HG03442 (cell line): ENCODE measurements at regions not wholly inside any gene's neighbourhood (a gene's known extent, or its start where the extent isn't known, plus 50 kb on each side); places are given as distances from the start of the nearest gene placed in this dataset.
"Not testable (repeated sequence)": the region's sequence is repeated elsewhere in the genome, so short reads cannot be mapped to it uniquely, and the experiment has no call there.

ENCODE experiments used
- ATAC-seq: cut with Tn5 transposase; IDR thresholded peaks from one replicate; pipeline ENCODE4 v1.9.1; 2021; ENCODE audit warnings: mild to moderate bottlenecking, moderate library complexity; ENCODE audit not compliant: unreplicated experiment

GRCh38 chr3:30408105-30408557, 198.3 kb upstream of the TGFBR2 start:
- ATAC-seq, result no peak

GRCh38 chr3:30418443-30418842, 188.0 kb upstream of the TGFBR2 start:
- ATAC-seq, result no peak

DNA sequence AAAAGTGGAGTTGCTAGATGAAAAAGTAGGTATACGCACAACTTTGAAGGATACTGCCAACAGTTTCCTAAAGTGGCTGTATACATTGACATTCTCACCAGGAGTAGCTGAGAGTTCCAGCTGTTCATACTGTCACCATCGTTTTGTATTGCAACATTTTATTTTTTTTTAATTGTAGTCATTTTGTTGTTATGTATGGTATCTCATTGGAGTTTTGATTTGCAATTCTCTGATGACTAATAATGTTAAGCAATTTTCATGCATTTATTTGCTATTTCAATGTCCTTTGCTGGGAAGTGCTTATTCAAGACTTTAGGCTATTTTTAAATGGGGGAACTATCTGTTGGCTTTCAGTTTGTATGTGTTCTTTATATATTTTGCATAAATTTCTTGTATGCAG, 185.1 kb upstream of the TGFBR2 start:
- ATAC-seq, result no peak

- ATAC-seq, result no peak
These were observed 180.0 kb upstream of the TGFBR2 start for GRCh38 chr3:30426293-30426993.

GRCh38 chr3:30428251-30428650, 178.2 kb upstream of the TGFBR2 start:
- no peak for ATAC-seq

DNA sequence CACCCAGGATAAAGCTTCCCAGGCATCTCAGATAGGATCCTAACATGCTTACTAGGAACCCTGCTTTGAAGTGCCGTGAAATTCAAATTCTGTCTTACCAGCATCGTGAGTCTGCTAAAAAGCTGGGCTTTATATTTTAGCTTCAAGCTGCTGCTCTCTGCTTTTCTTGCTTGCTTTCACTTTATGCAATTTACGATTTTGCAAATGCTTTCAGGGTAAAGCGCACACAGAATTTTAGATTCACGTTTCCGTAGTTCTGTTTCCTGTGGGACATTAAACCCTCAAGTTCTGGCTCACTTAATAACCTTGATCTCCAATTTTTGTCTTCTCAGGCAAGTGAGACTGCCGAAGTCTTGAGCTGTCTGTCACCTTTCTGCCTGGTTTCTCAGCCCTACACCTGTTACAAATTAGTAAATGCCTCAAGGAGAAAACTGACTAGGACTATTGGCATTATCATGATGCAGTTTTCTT, 170.5 kb upstream of the TGFBR2 start:
- ATAC-seq, result no peak

DNA sequence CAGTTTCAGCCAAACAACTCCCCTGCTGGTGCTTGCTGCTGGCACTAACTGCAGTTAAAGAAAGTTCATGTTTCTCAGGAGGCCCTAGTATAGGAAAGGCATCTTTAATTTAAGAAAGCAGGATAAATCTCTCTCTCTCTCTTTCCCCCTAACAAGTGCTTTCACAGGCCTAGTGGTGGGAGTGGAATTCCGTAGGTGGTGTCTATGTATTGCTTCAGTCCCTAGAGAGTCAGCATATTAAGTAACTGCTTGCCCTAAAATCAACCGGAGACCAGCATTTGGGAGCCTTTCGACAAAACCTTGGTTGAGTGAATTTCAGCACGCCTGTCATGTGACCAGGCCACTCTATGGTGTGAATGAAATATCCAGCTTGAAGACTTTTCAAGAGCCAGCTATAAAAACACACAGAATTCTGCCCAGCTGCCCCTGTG, 169.2 kb upstream of the TGFBR2 start:
- ATAC-seq, result no peak

DNA sequence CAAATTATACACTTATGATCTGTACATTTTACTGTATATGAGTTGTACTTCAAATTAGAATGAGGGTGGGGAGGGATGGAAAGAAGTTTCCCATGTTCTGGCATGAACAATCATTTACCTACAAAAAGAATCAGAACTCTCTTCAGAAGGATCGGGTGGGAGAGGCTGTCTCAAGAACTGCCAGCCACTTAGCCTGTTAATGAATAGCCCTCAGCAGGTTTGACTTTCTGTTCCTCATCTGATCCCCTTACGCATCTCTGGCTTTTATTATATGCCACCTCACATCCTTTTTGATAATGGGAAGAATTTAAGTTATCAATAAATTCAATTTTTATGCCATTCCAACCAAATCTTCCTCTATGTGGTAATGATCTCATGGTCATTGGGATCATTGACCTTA, 168.3 kb upstream of the TGFBR2 start:
- no peak for ATAC-seq

GRCh38 chr3:30439451-30440053, 166.8 kb upstream of the TGFBR2 start:
- no peak for ATAC-seq

- no peak for ATAC-seq
These were observed 166.2 kb upstream of the TGFBR2 start for GRCh38 chr3:30440147-30440604.

DNA sequence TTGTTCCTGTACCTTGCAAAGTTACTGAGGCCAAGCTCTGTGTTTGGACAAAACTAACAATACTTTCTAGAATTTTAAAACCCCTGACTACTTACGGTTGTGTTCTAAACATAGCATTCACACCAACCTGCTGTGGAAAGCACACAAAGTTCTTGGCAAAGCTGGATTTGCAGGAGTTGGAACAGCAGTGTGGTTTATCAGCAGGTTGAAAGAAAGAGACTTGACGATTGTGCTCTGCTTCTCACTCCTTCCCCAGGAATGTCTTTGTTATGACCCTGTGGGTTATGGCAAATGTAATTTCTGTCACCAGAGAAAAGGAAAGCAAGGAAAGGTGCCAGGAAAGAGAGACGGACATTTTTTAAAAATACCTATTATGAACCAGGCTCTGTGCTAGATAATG, 165.5 kb upstream of the TGFBR2 start:
- ATAC-seq, result no peak

GRCh38 chr3:30443756-30444673, 162.4 kb upstream of the TGFBR2 start:
- ATAC-seq, result no peak

GRCh38 chr3:30448450-30449289, 157.7 kb upstream of the TGFBR2 start:
- no peak for ATAC-seq

- no peak for ATAC-seq
These were observed 157.1 kb upstream of the TGFBR2 start for GRCh38 chr3:30449290-30449632.

DNA sequence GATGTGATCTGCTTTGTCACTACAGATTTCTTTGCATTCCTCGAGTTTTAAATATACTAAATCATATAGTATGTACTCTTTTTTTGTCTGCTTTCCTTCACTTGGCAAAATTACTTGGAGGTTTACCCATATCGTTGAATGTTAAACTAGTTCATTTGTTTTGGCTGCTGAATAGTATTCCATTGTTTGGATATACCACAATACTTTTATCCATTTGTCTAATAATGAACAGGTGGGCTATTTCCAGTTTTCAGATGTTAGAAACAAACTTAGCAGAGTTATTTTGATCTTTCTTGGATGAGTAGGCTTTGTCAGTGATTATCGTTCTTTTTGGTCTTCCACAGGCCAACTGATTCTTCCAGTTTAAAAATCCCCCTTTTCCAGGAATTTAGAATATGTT, 154.0 kb upstream of the TGFBR2 start:
- ATAC-seq, result no peak

GRCh38 chr3:30453360-30454039, 152.9 kb upstream of the TGFBR2 start:
- ATAC-seq, result no peak

DNA sequence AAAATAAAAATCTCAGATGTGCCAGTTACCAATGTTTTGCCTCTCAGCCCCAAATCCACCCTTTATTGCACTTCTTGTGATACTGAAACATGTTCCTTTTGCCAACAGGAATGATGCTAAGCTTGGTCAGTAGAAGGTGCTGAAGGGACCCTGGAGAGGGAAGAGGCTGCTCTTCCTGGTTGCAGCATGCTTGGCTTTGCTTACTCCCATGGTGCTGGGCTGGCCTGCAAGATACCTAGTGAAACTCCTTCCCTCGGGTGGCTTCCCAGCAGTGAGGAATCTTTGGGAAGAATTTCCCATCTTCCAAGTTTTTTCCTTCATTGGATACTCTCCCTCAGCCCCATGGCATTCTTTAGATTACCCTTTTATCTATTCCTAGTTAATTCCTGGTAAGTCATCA, 151.8 kb upstream of the TGFBR2 start:
- no peak for ATAC-seq

DNA sequence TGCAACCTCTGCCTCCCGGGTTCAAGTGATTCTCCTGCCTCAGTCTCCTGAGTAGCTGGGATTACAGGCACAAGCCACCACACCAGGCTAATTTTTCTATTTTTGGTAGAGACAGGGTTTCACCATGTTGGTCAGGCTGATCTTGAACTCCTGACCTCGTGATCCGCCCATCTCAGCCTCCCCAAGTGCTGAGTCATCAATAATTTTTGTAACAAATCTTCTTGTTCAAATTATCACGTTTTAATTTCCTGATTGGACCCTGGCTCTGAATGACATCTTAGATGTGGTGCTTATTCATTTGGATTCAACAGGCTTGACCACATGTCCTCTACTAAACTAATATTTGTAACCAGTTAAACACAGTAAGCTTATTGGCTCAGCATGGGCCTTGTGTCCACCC, 151.3 kb upstream of the TGFBR2 start:
- ATAC-seq, result not testable (repeated sequence)

DNA sequence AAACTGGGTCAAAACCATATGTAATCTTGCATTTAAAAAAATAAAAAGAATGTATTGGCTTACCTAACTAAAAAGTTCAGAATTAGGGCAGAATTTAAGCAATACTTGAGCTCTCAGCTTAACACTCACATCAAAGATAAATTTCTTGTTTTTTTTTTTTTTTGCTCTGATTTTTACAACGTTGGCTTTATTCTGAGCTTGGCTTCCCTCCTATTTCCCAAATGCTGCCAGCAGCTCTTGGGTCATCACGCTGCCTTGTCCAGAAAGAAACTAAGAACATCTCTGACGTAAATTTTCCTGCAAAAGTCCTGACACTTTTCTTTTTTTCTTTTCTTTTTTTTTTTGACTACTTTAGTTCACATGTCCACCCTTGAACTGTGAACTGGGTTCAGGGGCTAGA, 150.6 kb upstream of the TGFBR2 start:
- ATAC-seq, result no peak

DNA sequence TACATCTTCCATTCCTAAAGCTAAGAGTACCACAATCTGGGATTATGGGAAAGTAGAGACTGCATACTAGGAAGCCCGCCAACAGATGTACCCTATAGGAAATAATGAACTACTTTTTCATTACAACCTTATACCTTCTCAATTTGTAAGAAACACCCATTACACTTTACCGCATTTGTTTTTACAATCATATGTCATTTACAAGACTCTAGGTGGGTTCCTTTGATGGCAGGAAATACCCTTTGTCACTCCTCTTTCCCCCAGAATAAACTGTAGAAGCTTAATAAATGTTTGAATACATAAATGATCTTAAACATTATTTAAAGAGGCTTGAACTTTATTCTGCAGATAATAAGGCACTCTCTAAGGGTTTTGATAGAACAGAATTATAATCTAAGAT, 150.1 kb upstream of the TGFBR2 start:
- no peak for ATAC-seq
